AG04450 (cell line): ENCODE measurements at regions not wholly inside any gene's neighbourhood (a gene's known extent, or its start where the extent isn't known, plus 50 kb on each side); places are given as distances from the start of the nearest gene placed in this dataset.

Experiments
- CTCF ChIA-PET: fragments of 300-600, 350-600 bp; formaldehyde crosslinking; extraction: SDS; loops from one replicate; lab custom pipeline; 2022; ENCODE audit warnings: antibody characterized with exemption, inconsistent platforms; lab: Charles Lee
- POLR2A ChIA-PET: fragments of 350-600 bp; formaldehyde crosslinking; extraction: SDS; loops from one replicate; lab custom pipeline; 2021; ENCODE audit warnings: antibody characterized with exemption, inconsistent platforms; lab: Yijun Ruan, JAX
- DNase-seq: peaks from one replicate; pipeline ENCODE4 v3.0.0-alpha.2; 2011; ENCODE audit warnings: low read depth, low spot score
- H3K27ac ChIP-seq: one replicate; pipeline ENCODE4 v1.5.1; 2012; ENCODE audit warnings: low read depth, low read length, control low read depth
- H3K27me3 ChIP-seq: one replicate; pipeline ENCODE4 v1.6.0; 2012; ENCODE audit warnings: low read length; ENCODE audit not compliant: control insufficient read depth, insufficient read depth
- H3K4me3 ChIP-seq: 2 replicates; pipeline ENCODE4 v1.5.1; 2011; ENCODE audit warnings: mild to moderate bottlenecking, low read depth, low read length, control low read depth
- H3K9me3 ChIP-seq: 2 replicates; pipeline ENCODE4 v1.5.1; 2012; ENCODE audit warnings: low read length; ENCODE audit not compliant: control insufficient read depth, insufficient read depth
- CTCF ChIP-seq: IDR thresholded peaks from 2 replicates; pipeline ENCODE4 v1.5.1; 2011; ENCODE audit warnings: low read depth, low read length, control low read depth, inconsistent platforms

GRCh38 chr15:91499774-91500383, 353.6 kb upstream of the SLCO3A1 start:
- TF ChIP-seq CTCF = no peak
- POLR2A ChIA-PET = no interaction called here
- Histone ChIP-seq H3K4me3 (no peak overlapping the region), H3K27ac (no peak overlapping the region), H3K9me3 (no peaks in the 10 kb centered on the region), H3K27me3 (no peaks in the 10 kb centered on the region)
- CTCF ChIA-PET = no interaction called here
- no peak for DNase-seq

- ChIA-PET CTCF (no interaction called here), POLR2A (no interaction called here)
- H3K4me3 ChIP-seq = no peak overlapping the region
- no peaks in the 10 kb centered on the region for H3K9me3 ChIP-seq
- no peaks in the 10 kb centered on the region for H3K27me3 ChIP-seq
- DNase-seq = no peak
- no peak for TF ChIP-seq CTCF
- no peak overlapping the region for H3K27ac ChIP-seq
Observed at GRCh38 chr15:91508633-91509032, 344.9 kb upstream of the SLCO3A1 start.

- H3K4me3 ChIP-seq = no peak overlapping the region
- no peaks in the 10 kb centered on the region for H3K27me3 ChIP-seq
- H3K27ac ChIP-seq = no peak overlapping the region
- TF ChIP-seq CTCF = no peak
- ChIA-PET POLR2A (no interaction called here), CTCF (interaction anchor here (0.6 kb wide), 1 partner anchor 242 kb away, joined by 3 read pairs; no protein-coding TSS in a partner anchor)
- no peak for DNase-seq
- H3K9me3 ChIP-seq = no peaks in the 10 kb centered on the region
Observed at GRCh38 chr15:91514147-91514546, 339.4 kb upstream of the SLCO3A1 start.

GRCh38 chr15:91515188-91515754, 338.2 kb upstream of the SLCO3A1 start:
- Histone ChIP-seq H3K9me3 (no peaks in the 10 kb centered on the region), H3K27ac (no peak overlapping the region), H3K4me3 (no peak overlapping the region), H3K27me3 (no peaks in the 10 kb centered on the region)
- no peak for TF ChIP-seq CTCF
- POLR2A ChIA-PET = interaction anchor here (0.7 to 1.0 kb wide), 2 partner anchors 33 to 59 kb away, joined by 3 to 4 read pairs; no protein-coding TSS in a partner anchor
- peak; percentile 58 for DNase-seq
- CTCF ChIA-PET = interaction anchor here (1.4 kb wide), 1 partner anchor 213 kb away, joined by 5 read pairs; no protein-coding TSS in a partner anchor

GRCh38 chr15:91516866-91517265, 336.6 kb upstream of the SLCO3A1 start:
- DNase-seq = no peak
- Histone ChIP-seq H3K27ac (no peak overlapping the region), H3K9me3 (no peaks in the 10 kb centered on the region)

More at GRCh38 chr15:91516866-91517265, 336.6 kb upstream of the SLCO3A1 start:
- ChIA-PET CTCF (interaction anchor here (5.4 kb wide), 1 partner anchor 214 kb away, joined by 35 read pairs; no protein-coding TSS in a partner anchor), POLR2A (no interaction called here)
- no peak for TF ChIP-seq CTCF
- no peak overlapping the region for H3K4me3 ChIP-seq
- H3K27me3 ChIP-seq = no peaks in the 10 kb centered on the region
